H1 (cell line): ENCODE measurements at regions not wholly inside any gene's neighbourhood (a gene's known extent, or its start where the extent isn't known, plus 50 kb on each side); places are given as distances from the start of the nearest gene placed in this dataset.

Source experiments
- CTCF ChIA-PET: fragments of 300-600 bp; sonication (Branson Sonifier 250); formaldehyde crosslinking; loops from one replicate; lab custom pipeline; 2021; ENCODE audit not compliant: partially characterized antibody; lab: Charles Lee
- POLR2A ChIA-PET: fragments of 300-600 bp; sonication (Branson Sonifier 250); formaldehyde crosslinking; loops from one replicate; lab custom pipeline; 2021; ENCODE audit warnings: inconsistent platforms; ENCODE audit not compliant: partially characterized antibody; lab: Charles Lee
- DNase-seq, 2 experiments: peaks; one replicate each; pipeline versions ENCODE4 v3.0.0 to v3.0.0-alpha.2; 2010 to 2022; ENCODE audit warnings: low spot score in 2 of 2, low read depth in 1 of 2, mixed read lengths in 1 of 2
- FAIRE-seq: peaks from 2 replicates; lab custom pipeline; 2011; peaks lifted over from hg19 to GRCh38; lab: Jason Lieb, UNC
- H2AFZ ChIP-seq: 2 replicates; pipeline ENCODE4 v1.8.1; 2012; ENCODE audit warnings: low read length, inconsistent platforms
- H2AK5ac ChIP-seq: 2 replicates; pipeline ENCODE4 v1.6.1; 2013; ENCODE audit warnings: low read depth, low read length
- H2BK120ac ChIP-seq: replicated peaks from 2 replicates; pipeline ENCODE3; 2013; ENCODE audit warnings: low read depth, low read length, inconsistent platforms
- H2BK12ac ChIP-seq: 2 replicates; pipeline ENCODE4 v1.6.1; 2013; ENCODE audit warnings: low read depth, low read length
- H2BK15ac ChIP-seq: 2 replicates; pipeline ENCODE4 v1.6.1; 2013; ENCODE audit warnings: low read length
- H2BK20ac ChIP-seq: 2 replicates; pipeline ENCODE4 v1.6.1; 2013; ENCODE audit warnings: low read length
- H2BK5ac ChIP-seq: 2 replicates; pipeline ENCODE4 v1.6.1; 2013; ENCODE audit warnings: low read depth, low read length
- H3K14ac ChIP-seq: 2 replicates; pipeline ENCODE4 v1.6.1; 2013; ENCODE audit warnings: inconsistent platforms; ENCODE audit not compliant: insufficient read length
- H3K18ac ChIP-seq: 2 replicates; pipeline ENCODE4 v1.6.1; 2013; ENCODE audit warnings: low read length; ENCODE audit errors: extremely low read depth
- H3K23ac ChIP-seq: 2 replicates; pipeline ENCODE4 v1.6.1; 2013; ENCODE audit warnings: inconsistent platforms; ENCODE audit not compliant: insufficient read length
- H3K23me2 ChIP-seq: 2 replicates; pipeline ENCODE4 v1.6.1; 2013; ENCODE audit warnings: low read depth, low read length
- H3K27ac ChIP-seq: 2 replicates; pipeline ENCODE4 v1.6.1; 2011; ENCODE audit warnings: low read depth, low read length, inconsistent platforms
- H3K27me3 ChIP-seq, 4 experiments: replicated peaks in 1 of 4; 1 replicate in 1 of 4; 2 replicates in 3 of 4; pipeline versions ENCODE4 v1.6.1 to v1.8.1; 2011 to 2013; ENCODE audit warnings: low read length in 3 of 4, mild to moderate bottlenecking in 3 of 4, inconsistent platforms in 2 of 4, mixed read lengths in 2 of 4, moderate library complexity in 1 of 4; ENCODE audit not compliant: control insufficient read depth in 3 of 4, insufficient read depth in 3 of 4; ENCODE audit errors: extremely low read depth in 1 of 4
- H3K36me3 ChIP-seq, 4 experiments: 2 replicates each; pipeline versions ENCODE4 v1.6.1 to v1.8.1; 2011 to 2013; ENCODE audit warnings: mild to moderate bottlenecking in 4 of 4, low read length in 3 of 4, moderate library complexity in 2 of 4, control low read depth in 1 of 4, inconsistent platforms in 1 of 4; ENCODE audit not compliant: insufficient read depth in 4 of 4, control insufficient read depth in 2 of 4
- H3K4ac ChIP-seq: replicated peaks from 2 replicates; pipeline ENCODE3; 2013; ENCODE audit warnings: low read length, low read depth, mixed read lengths, inconsistent platforms; ENCODE audit not compliant: insufficient read length
- H3K4me1 ChIP-seq, 4 experiments: replicated peaks in 1 of 4; 1 replicate in 1 of 4; 2 replicates in 3 of 4; pipeline versions ENCODE4 v1.6.1 to v1.8.1; 2011 to 2013; ENCODE audit warnings: low read length in 3 of 4, inconsistent platforms in 2 of 4, mixed read lengths in 1 of 4; ENCODE audit not compliant: insufficient read depth in 4 of 4, control insufficient read depth in 3 of 4
- H3K4me2 ChIP-seq, 2 experiments: 2 replicates each; pipeline versions ENCODE4 v1.6.1 to v1.8.1; 2011 to 2013; ENCODE audit warnings: low read depth in 2 of 2, low read length in 2 of 2, control low read depth in 1 of 2, inconsistent platforms in 1 of 2, mild to moderate bottlenecking in 1 of 2; ENCODE audit not compliant: insufficient read depth in 1 of 2
- H3K4me3 ChIP-seq, 4 experiments: fragments of 200-600, 300-600 bp in 1 of 4; sonication (generic), shearing (Covaris generic), sonication (Bioruptor Twin) in 1 of 4; 2 replicates each; pipeline versions ENCODE4 v1.5.1 to v1.8.1; 2011 to 2016; ENCODE audit warnings: low read length in 4 of 4, low read depth in 3 of 4, control low read depth in 2 of 4, inconsistent platforms in 2 of 4, mild to moderate bottlenecking in 2 of 4, mixed read lengths in 1 of 4, moderate library complexity in 1 of 4; ENCODE audit not compliant: insufficient read depth in 2 of 4; ENCODE audit errors: extremely low read depth in 1 of 4
- H3K56ac ChIP-seq: replicated peaks from 2 replicates; pipeline ENCODE3; 2013; ENCODE audit warnings: low read depth, mild to moderate bottlenecking, mixed read lengths, low read length, inconsistent platforms; ENCODE audit not compliant: insufficient read length
- H3K79me1 ChIP-seq: 2 replicates; pipeline ENCODE4 v1.6.1; 2013; ENCODE audit warnings: low read depth, low read length, control low read depth
- H3K79me2 ChIP-seq, 2 experiments: 2 replicates each; pipeline versions ENCODE4 v1.6.1 to v1.8.1; 2012 to 2013; ENCODE audit warnings: low read length in 2 of 2, mild to moderate bottlenecking in 2 of 2, inconsistent platforms in 1 of 2; ENCODE audit not compliant: insufficient read depth in 2 of 2, control insufficient read depth in 1 of 2
- H3K9ac ChIP-seq, 4 experiments: replicated peaks in 1 of 4; 1 replicate in 1 of 4; 2 replicates in 3 of 4; pipeline versions ENCODE4 v1.6.1 to v1.8.1; 2011 to 2013; ENCODE audit warnings: low read depth in 3 of 4, low read length in 3 of 4, control low read depth in 2 of 4, mild to moderate bottlenecking in 2 of 4, moderate library complexity in 2 of 4, inconsistent platforms in 1 of 4; ENCODE audit errors: extremely low read depth in 1 of 4
- H3K9me3 ChIP-seq, 2 experiments: 2 replicates each; pipeline versions ENCODE4 v1.6.1 to v1.8.1; 2012 to 2013; ENCODE audit warnings: mild to moderate bottlenecking in 2 of 2, moderate library complexity in 2 of 2, control low read depth in 1 of 2, inconsistent platforms in 1 of 2, low read depth in 1 of 2, low read length in 1 of 2, mixed read lengths in 1 of 2; ENCODE audit not compliant: insufficient read depth in 2 of 2
- H4K20me1 ChIP-seq, 2 experiments: replicated peaks in 1 of 2; 2 replicates each; pipeline versions ENCODE3 to v1.8.1; 2011 to 2013; ENCODE audit warnings: inconsistent platforms in 2 of 2, low read length in 2 of 2, mild to moderate bottlenecking in 1 of 2; ENCODE audit not compliant: insufficient read depth in 2 of 2, control insufficient read depth in 1 of 2
- H4K5ac ChIP-seq: 2 replicates; pipeline ENCODE4 v1.6.1; 2013; ENCODE audit warnings: low read length, low read depth, mixed read lengths, inconsistent platforms; ENCODE audit not compliant: insufficient read length
- H4K8ac ChIP-seq: 2 replicates; pipeline ENCODE4 v1.8.0; 2013; ENCODE audit warnings: mild to moderate bottlenecking, moderate library complexity, low read length, inconsistent platforms; ENCODE audit not compliant: insufficient read depth; ENCODE audit errors: extremely low read depth
- H4K91ac ChIP-seq: replicated peaks from 2 replicates; pipeline ENCODE3; 2013; ENCODE audit warnings: low read length, mixed read lengths, inconsistent platforms; ENCODE audit not compliant: insufficient read length
- ATF3 ChIP-seq: IDR thresholded peaks from 2 replicates; pipeline ENCODE4 v1.6.1; 2011; ENCODE audit warnings: low read depth, mild to moderate bottlenecking, low read length; ENCODE audit not compliant: insufficient read depth
- EP300 ChIP-seq, 2 experiments: IDR thresholded peaks; 1 replicate in 1 of 2; 2 replicates in 1 of 2; pipeline ENCODE4 v1.6.1; 2011 to 2012; ENCODE audit warnings: low read depth in 2 of 2, low read length in 2 of 2, mild to moderate bottlenecking in 2 of 2, borderline replicate concordance in 1 of 2, inconsistent platforms in 1 of 2, moderate library complexity in 1 of 2
- JUND ChIP-seq: IDR thresholded peaks from 2 replicates; pipeline ENCODE4 v1.6.1; 2011; ENCODE audit warnings: mild to moderate bottlenecking, improper control_type of control experiment, low read length
- KDM4A ChIP-seq: IDR thresholded peaks from one replicate; pipeline ENCODE4 v1.7.1; 2012; ENCODE audit warnings: low read depth, mild to moderate bottlenecking, moderate library complexity, low read length, inconsistent platforms; ENCODE audit not compliant: severe bottlenecking
- RFX5 ChIP-seq: IDR thresholded peaks from 2 replicates; pipeline ENCODE4 v1.6.1; 2011; ENCODE audit warnings: low read depth, low read length, improper control_type of control experiment, borderline replicate concordance
- RXRA ChIP-seq: IDR thresholded peaks from 2 replicates; pipeline ENCODE4 v1.6.1; 2011; ENCODE audit warnings: low read depth, mild to moderate bottlenecking, low read length, moderate library complexity; ENCODE audit not compliant: insufficient read depth
- SP4 ChIP-seq: IDR thresholded peaks from 2 replicates; pipeline ENCODE4 v1.6.1; 2012; ENCODE audit warnings: low read length, inconsistent platforms
- WGBS, 2 experiments: shearing (Covaris generic) in 1 of 2; methylation state at CpG; one replicate each; pipeline versions ENCODE4 v1.1.6 to v1.1.7; 2013 to 2015; ENCODE audit warnings: low lambda C conversion rate in 2 of 2, mixed read lengths in 2 of 2, inconsistent platforms in 1 of 2, low coverage in 1 of 2, missing lambda C conversion rate in 1 of 2; ENCODE audit not compliant: insufficient replicate concordance in 2 of 2, insufficient coverage in 1 of 2, insufficient read length in 1 of 2; ENCODE audit errors: extremely low coverage in 1 of 2, missing lambda C conversion rate in 1 of 2; 5-methylcytosine and 5-hydroxymethylcytosine counted together

GRCh38 chr6:27550692-27551091 is 77.8 kb upstream of the ZNF184 start:
- Histone ChIP-seq H4K91ac (no peak overlapping the region), H4K8ac (no peak overlapping the region), H3K4me3 (no peak overlapping the region), H3K9ac (no peak overlapping the region), H3K4ac (no peak overlapping the region), H3K4me1 (no peaks in the 10 kb centered on the region; a peak in 1 of 7 replicates), H3K79me2 (no peaks in the 10 kb centered on the region), H4K5ac (no peak overlapping the region), H3K23me2 (peaks cover 5% of the 10 kb centered on the region; the same call in 1 of the 2 replicates), H4K20me1 (no peaks in the 10 kb centered on the region), H3K4me2 (no peak overlapping the region), H2BK12ac (no peak overlapping the region), H3K27me3 (no peaks in the 10 kb centered on the region; a peak in 1 of 7 replicates), H2BK120ac (no peak overlapping the region), H2AFZ (no peak overlapping the region), H2BK15ac (no peak overlapping the region), H2BK20ac (no peak overlapping the region), H3K27ac (no peak overlapping the region), H3K36me3 (no peaks in the 10 kb centered on the region), H3K14ac (no peak overlapping the region), H3K56ac (no peak overlapping the region), H2BK5ac (no peak overlapping the region), H3K23ac (no peak overlapping the region), H2AK5ac (no peak overlapping the region), H3K18ac (no peak overlapping the region), H3K9me3 (no peaks in the 10 kb centered on the region), H3K79me1 (no peaks in the 10 kb centered on the region)
- ChIA-PET CTCF (interaction anchor here (0.7 kb wide), 2 partner anchors 81 to 941 kb away, joined by 3 to 4 read pairs; no protein-coding TSS in a partner anchor), POLR2A (no interaction called here)
- FAIRE-seq (no peak), DNase-seq (no peak)
- TF ChIP-seq SP4 (no peak), KDM4A (no peak), ATF3 (no peak), RFX5 (no peak), JUND (no peak), RXRA (no peak), EP300 (IDR thresholded peaks at IDR 0.05; ENCODE audit: borderline replicate concordance in 1 of 2, low read depth in 2 of 2, low read length in 2 of 2) (no peak)
- WGBS, 2 experiments, result 91% methylated on average over 3 of the region's 3 CpGs; no CpG with 5 or more reads in 1 of the 2 experiments
